Esophagus squamous epithelium (tissue), 4 donors: ENCODE measurements at regions not wholly inside any gene's neighbourhood (a gene's known extent, or its start where the extent isn't known, plus 50 kb on each side); places are given as distances from the start of the nearest gene placed in this dataset.

ENCODE experiments used
- POLR2A ChIP-seq, 4 donors: fragments of 450-650 bp; IDR thresholded peaks; one replicate each; pipeline ENCODE4 v1.6.1; 2017; ENCODE audit warnings: antibody characterized with exemption in 4 of 4, mild to moderate bottlenecking in 4 of 4, moderate library complexity in 3 of 4
- TF ChIP-seq, protein P1 (sequence below), 6 experiments: fragments of 450-650 bp in 4 of 6; fragments of 200-600 bp in 2 of 6; sonication (generic) in 2 of 6; IDR thresholded peaks; one replicate each; pipeline ENCODE4 v1.5.1; 2016 to 2019; ENCODE audit warnings: antibody characterized with exemption in 6 of 6, mild to moderate bottlenecking in 4 of 6, moderate library complexity in 4 of 6

DNA sequence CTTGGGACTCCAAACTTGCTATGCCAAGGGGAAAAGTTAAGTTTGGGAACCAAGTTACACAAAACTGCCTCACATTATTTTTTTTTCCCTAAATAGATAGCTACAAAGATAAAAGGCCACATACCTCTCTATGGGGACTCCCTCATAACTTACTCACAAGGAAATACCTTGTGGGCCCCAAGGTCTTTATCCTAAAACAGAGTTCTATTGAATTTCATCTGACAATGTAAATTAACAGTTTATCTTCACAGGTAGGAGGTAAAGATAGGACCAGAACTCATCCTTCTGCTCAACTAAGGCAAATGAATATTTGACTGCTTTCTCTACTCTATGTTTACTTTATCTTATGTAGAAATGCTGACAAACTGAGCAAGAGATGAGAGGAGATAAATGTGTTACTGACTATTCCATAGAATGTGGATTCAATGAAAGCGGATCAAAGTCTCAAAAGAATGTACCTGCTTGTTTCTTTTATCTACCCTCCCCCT lies 1278.0 kb downstream of the OTOL1 start:
- TF ChIP-seq, protein P1, sequence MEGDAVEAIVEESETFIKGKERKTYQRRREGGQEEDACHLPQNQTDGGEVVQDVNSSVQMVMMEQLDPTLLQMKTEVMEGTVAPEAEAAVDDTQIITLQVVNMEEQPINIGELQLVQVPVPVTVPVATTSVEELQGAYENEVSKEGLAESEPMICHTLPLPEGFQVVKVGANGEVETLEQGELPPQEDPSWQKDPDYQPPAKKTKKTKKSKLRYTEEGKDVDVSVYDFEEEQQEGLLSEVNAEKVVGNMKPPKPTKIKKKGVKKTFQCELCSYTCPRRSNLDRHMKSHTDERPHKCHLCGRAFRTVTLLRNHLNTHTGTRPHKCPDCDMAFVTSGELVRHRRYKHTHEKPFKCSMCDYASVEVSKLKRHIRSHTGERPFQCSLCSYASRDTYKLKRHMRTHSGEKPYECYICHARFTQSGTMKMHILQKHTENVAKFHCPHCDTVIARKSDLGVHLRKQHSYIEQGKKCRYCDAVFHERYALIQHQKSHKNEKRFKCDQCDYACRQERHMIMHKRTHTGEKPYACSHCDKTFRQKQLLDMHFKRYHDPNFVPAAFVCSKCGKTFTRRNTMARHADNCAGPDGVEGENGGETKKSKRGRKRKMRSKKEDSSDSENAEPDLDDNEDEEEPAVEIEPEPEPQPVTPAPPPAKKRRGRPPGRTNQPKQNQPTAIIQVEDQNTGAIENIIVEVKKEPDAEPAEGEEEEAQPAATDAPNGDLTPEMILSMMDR (IDR thresholded peaks at IDR 0.05), result no peak
- no peak for TF ChIP-seq POLR2A (IDR thresholded peaks at IDR 0.05)
